NCI-H82 (cell line): ENCODE measurements at regions not wholly inside any gene's neighbourhood (a gene's known extent, or its start where the extent isn't known, plus 50 kb on each side); places are given as distances from the start of the nearest gene placed in this dataset.

ENCODE experiments used
- DNase-seq: peaks from one replicate; lab custom pipeline; 2025; lab: John Stamatoyannopoulos, UW

- peak; percentile 93 for DNase-seq
Measured at GRCh38 chr1:55413286-55413685, 198.1 kb upstream of the USP24 start.

GRCh38 chr1:55412060-55412459, 196.9 kb upstream of the USP24 start:
- no peak for DNase-seq

GRCh38 chr1:55402671-55403464, 187.7 kb upstream of the USP24 start:
- no peak for DNase-seq

- DNase-seq, result no peak
Measured at GRCh38 chr1:55402142-55402541, 187.0 kb upstream of the USP24 start.

GRCh38 chr1:55400508-55400907, 185.3 kb upstream of the USP24 start:
- no peak for DNase-seq

- DNase-seq, result no peak
Measured at GRCh38 chr1:55399346-55399745, 184.2 kb upstream of the USP24 start.

- DNase-seq, result no peak
Measured at GRCh38 chr1:55396381-55396891, 181.3 kb upstream of the USP24 start.

GRCh38 chr1:55388960-55389359, 173.8 kb upstream of the USP24 start:
- no peak for DNase-seq

GRCh38 chr1:55387145-55387544, 172.0 kb upstream of the USP24 start:
- no peak for DNase-seq

GRCh38 chr1:55386456-55386855, 171.3 kb upstream of the USP24 start:
- no peak for DNase-seq

GRCh38 chr1:55385402-55386018, 170.3 kb upstream of the USP24 start:
- no peak for DNase-seq

- no peak for DNase-seq
Measured at GRCh38 chr1:55384637-55385036, 169.5 kb upstream of the USP24 start.

- no peak for DNase-seq
Measured at GRCh38 chr1:55382806-55383305, 167.7 kb upstream of the USP24 start.

GRCh38 chr1:55381983-55382382, 166.8 kb upstream of the USP24 start:
- DNase-seq, result no peak

GRCh38 chr1:55381491-55381890, 166.3 kb upstream of the USP24 start:
- no peak for DNase-seq

GRCh38 chr1:55380355-55380970, 165.3 kb upstream of the USP24 start:
- DNase-seq, result no peak

GRCh38 chr1:55378582-55378981, 163.4 kb upstream of the USP24 start:
- peak; percentile 86 for DNase-seq

GRCh38 chr1:55376897-55377296, 161.7 kb upstream of the USP24 start:
- no peak for DNase-seq

- DNase-seq, result peak; percentile 71
Measured at GRCh38 chr1:55375617-55376258, 160.6 kb upstream of the USP24 start.

GRCh38 chr1:55374801-55375616, 159.8 kb upstream of the USP24 start:
- DNase-seq, result no peak

GRCh38 chr1:55374216-55374615, 159.1 kb upstream of the USP24 start:
- no peak for DNase-seq
